ENCODE measurements at regions not wholly inside any gene's neighbourhood (a gene's known extent, or its start where the extent isn't known, plus 50 kb on each side); places are given as distances from the start of the nearest gene placed in this dataset.

DNA sequence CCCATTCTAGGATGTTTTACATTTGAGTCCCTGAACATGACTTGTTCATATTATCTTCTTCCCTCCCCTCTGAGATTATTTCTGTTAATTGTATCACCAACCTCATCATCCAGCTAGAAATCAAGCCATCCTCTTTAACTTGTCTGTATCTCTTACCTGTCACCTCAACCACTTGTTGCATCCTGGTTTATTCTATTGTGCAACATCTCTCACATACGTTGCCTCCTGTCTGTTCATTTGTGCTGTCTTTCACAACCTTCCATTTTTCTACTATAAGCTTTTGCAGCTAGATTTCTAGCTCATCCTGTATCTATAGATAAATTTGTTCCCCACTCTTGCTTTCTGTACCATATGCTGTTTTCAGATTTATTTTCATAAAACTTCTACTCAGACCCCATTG lies 183.7 kb downstream of the MCHR2 start:
- TF ChIP-seq CTCF (IDR thresholded peaks at IDR 0.05; ENCODE audit: low read depth, low read length) (no peak), EZH2phosphoT487 (IDR thresholded peaks at IDR 0.05; ENCODE audit: low read depth) (no peak)
